HCT116 (cell line): ENCODE measurements at regions not wholly inside any gene's neighbourhood (a gene's known extent, or its start where the extent isn't known, plus 50 kb on each side); places are given as distances from the start of the nearest gene placed in this dataset.

ENCODE experiments used
- ATAC-seq: fragments of 200-7000 bp; cut with Tn5 transposase; 2 replicates; pipeline ENCODE4 v1.9.1; 2020; ENCODE audit warnings: mild to moderate bottlenecking, moderate library complexity
- BruUV-seq: library from RNA; stranded (reverse); fragments of 400-500 nt; replicated peaks from 2 replicates; lab custom pipeline; 2021; lab: Mats Ljungman, UMichigan
- CTCF ChIA-PET: fragments of 300-600 bp; sonication (Branson Sonifier 250); formaldehyde crosslinking; loops from one replicate; lab custom pipeline; 2021; ENCODE audit warnings: antibody characterized with exemption; lab: Charles Lee
- POLR2A ChIA-PET: fragments of 300-600, 350-600 bp; sonication (Branson Sonifier 250); formaldehyde crosslinking; loops from one replicate; lab custom pipeline; 2021; ENCODE audit warnings: antibody characterized with exemption; lab: Charles Lee
- RAD21 ChIA-PET, 2 experiments: fragments of 300-600 bp; sonication (Branson Sonifier 250); formaldehyde crosslinking; loops; one replicate each; lab custom pipeline; 2023; ENCODE audit warnings: low total read pairs in 2 of 2; ENCODE audit not compliant: uncharacterized antibody in 2 of 2, unreplicated experiment in 2 of 2, low non-redundant PET in 1 of 2; lab: Charles Lee
- DNase-seq: peaks from one replicate; pipeline ENCODE4 v3.0.0-alpha.2; 2010; ENCODE audit warnings: low read depth, low spot score
- H2AFZ ChIP-seq: fragments of 200-600 bp; shearing (Covaris generic), sonication (generic); 2 replicates; pipeline ENCODE4 v1.6.1; 2017; ENCODE audit warnings: low read depth, mixed run types, mixed read lengths, antibody characterized with exemption, low read length; ENCODE audit not compliant: poor library complexity, severe bottlenecking
- H3K27ac ChIP-seq: 2 replicates; pipeline ENCODE4 v1.5.1; 2012; ENCODE audit warnings: low read depth, low read length
- H3K27me3 ChIP-seq: fragments of 200-600 bp; sonication (generic); 2 replicates; pipeline ENCODE4 v1.6.1; 2016; ENCODE audit warnings: mixed run types, low read length, mixed read lengths; ENCODE audit not compliant: insufficient read depth
- H3K36me3 ChIP-seq, 2 experiments: fragments of 200-500 bp in 1 of 2; fragments of 200-600 bp in 1 of 2; sonication (Bioruptor generic) in 1 of 2; sonication (generic) in 1 of 2; 2 replicates each; pipeline versions ENCODE4 v1.5.1 to v1.6.1; 2014 to 2016; ENCODE audit warnings: low read length in 2 of 2, inconsistent platforms in 1 of 2, mixed read lengths in 1 of 2, mixed run types in 1 of 2; ENCODE audit not compliant: insufficient read depth in 2 of 2, control insufficient read depth in 1 of 2
- H3K4me1 ChIP-seq, 2 experiments: fragments of 200-600 bp in 1 of 2; sonication (generic) in 1 of 2; 2 replicates each; pipeline versions ENCODE4 v1.5.1 to v1.6.1; 2012 to 2017; ENCODE audit warnings: low read length in 2 of 2, inconsistent platforms in 1 of 2, mild to moderate bottlenecking in 1 of 2, mixed read lengths in 1 of 2, mixed run types in 1 of 2, moderate library complexity in 1 of 2; ENCODE audit not compliant: insufficient read depth in 2 of 2, control insufficient read depth in 1 of 2
- H3K4me2 ChIP-seq: fragments of 200-600 bp; sonication (generic); 2 replicates; pipeline ENCODE4 v1.6.1; 2017; ENCODE audit warnings: mixed run types, low read length, mixed read lengths
- H3K4me3 ChIP-seq, 2 experiments: fragments of 200-600 bp in 1 of 2; sonication (generic) in 1 of 2; replicated peaks in 1 of 2; 2 replicates each; pipeline ENCODE4 v1.5.1; 2011 to 2016; ENCODE audit warnings: low read length in 2 of 2, control low read depth in 1 of 2, low read depth in 1 of 2, mild to moderate bottlenecking in 1 of 2, mixed read lengths in 1 of 2, mixed run types in 1 of 2
- H3K79me2 ChIP-seq: fragments of 200-600 bp; sonication (generic); 2 replicates; pipeline ENCODE4 v1.6.1; 2017; ENCODE audit warnings: mild to moderate bottlenecking, mixed run types, low read length, moderate library complexity, mixed read lengths; ENCODE audit not compliant: insufficient read depth
- H3K9ac ChIP-seq: fragments of 200-600 bp; sonication (generic); 2 replicates; pipeline ENCODE4 v1.6.1; 2016; ENCODE audit warnings: low read length, mixed read lengths
- H3K9me2 ChIP-seq: fragments of 200-600 bp; sonication (generic), shearing (Covaris generic); 2 replicates; pipeline ENCODE4 v1.6.1; 2017; ENCODE audit warnings: mixed run types, mild to moderate bottlenecking, moderate library complexity; ENCODE audit not compliant: insufficient read depth
- H3K9me3 ChIP-seq, 2 experiments: fragments of 200-500 bp in 1 of 2; fragments of 200-600 bp in 1 of 2; sonication (Bioruptor generic) in 1 of 2; sonication (generic) in 1 of 2; 2 replicates each; pipeline ENCODE4 v1.6.1; 2014 to 2017; ENCODE audit warnings: low read length in 2 of 2, mixed read lengths in 2 of 2, inconsistent platforms in 1 of 2, low read depth in 1 of 2, mild to moderate bottlenecking in 1 of 2, mixed run types in 1 of 2, moderate library complexity in 1 of 2; ENCODE audit not compliant: control insufficient read depth in 1 of 2, insufficient read depth in 1 of 2
- H4K20me1 ChIP-seq: fragments of 200-600 bp; sonication (generic), shearing (Covaris generic); 2 replicates; pipeline ENCODE4 v1.6.1; 2017; ENCODE audit warnings: mixed run types, mild to moderate bottlenecking, moderate library complexity; ENCODE audit not compliant: insufficient read depth
- CBX3 ChIP-seq: IDR thresholded peaks from 2 replicates; pipeline ENCODE4 v1.6.1; 2012; ENCODE audit warnings: low read depth
- CEBPB ChIP-seq: IDR thresholded peaks from 2 replicates; pipeline ENCODE4 v1.6.1; 2012; ENCODE audit warnings: low read depth
- EZH2phosphoT487 ChIP-seq: fragments of 200-600 bp; IDR thresholded peaks from 2 replicates; pipeline ENCODE4 v1.6.1; 2018; ENCODE audit warnings: antibody characterized with exemption, borderline replicate concordance
- FOSL1 ChIP-seq: IDR thresholded peaks from 2 replicates; pipeline ENCODE4 v1.6.1; 2012; ENCODE audit warnings: low read depth
- JUND ChIP-seq: IDR thresholded peaks from 2 replicates; pipeline ENCODE4 v1.6.1; 2012
- MAX ChIP-seq: IDR thresholded peaks from 2 replicates; pipeline ENCODE4 v1.6.1; 2012
- POLR2A ChIP-seq: IDR thresholded peaks from 2 replicates; pipeline ENCODE4 v1.7.0; 2011; ENCODE audit warnings: borderline replicate concordance; ENCODE audit not compliant: insufficient read depth, insufficient read length; ENCODE audit errors: extremely low read depth
- RAD21 ChIP-seq: IDR thresholded peaks from 2 replicates; pipeline ENCODE4 v1.6.1; 2012; ENCODE audit warnings: low read depth, mild to moderate bottlenecking
- REST ChIP-seq: IDR thresholded peaks from 2 replicates; pipeline ENCODE4 v1.6.1; 2012; ENCODE audit warnings: low read depth
- SIN3A ChIP-seq: IDR thresholded peaks from 2 replicates; pipeline ENCODE4 v1.6.1; 2012; ENCODE audit warnings: low read depth
- ZNF274 ChIP-seq: fragments of 200-500 bp; sonication (Bioruptor generic); IDR thresholded peaks from 2 replicates; pipeline ENCODE4 v1.6.1; 2014; ENCODE audit warnings: mild to moderate bottlenecking, low read depth, low read length, inconsistent platforms
- intact Hi-C: fragments of 100-400 bp; cut with micrococcal nuclease; formaldehyde crosslinking; loops from 2 replicates; pipeline ENCODE4 v1.10.0; 2022

- no peak for TF ChIP-seq REST
- no peak for TF ChIP-seq ZNF274
- no peak for TF ChIP-seq POLR2A
- TF ChIP-seq RAD21: no peak
- TF ChIP-seq CEBPB: no peak
- TF ChIP-seq MAX: no peak
- TF ChIP-seq JUND: no peak
Measured at GRCh38 chr2:129061769-129062121, 743.1 kb upstream of the HS6ST1 start (continued).

GRCh38 chr2:129062146-129062912 is 743.7 kb upstream of the HS6ST1 start:
- TF ChIP-seq SIN3A: no peak
- TF ChIP-seq CBX3: no peak
- TF ChIP-seq FOSL1: no peak
- no peak for TF ChIP-seq EZH2phosphoT487
- TF ChIP-seq MAX: no peak
- ChIA-PET RAD21 (no interaction called here), CTCF (no interaction called here), POLR2A (no interaction called here)
- no peak for ATAC-seq
- intact Hi-C loops: no loop called here
- Histone ChIP-seq H3K27ac (no peak overlapping the region), H3K9me3 (no peaks in the 10 kb centered on the region), H3K36me3 (no peaks in the 10 kb centered on the region), H3K4me2 (no peak overlapping the region), H4K20me1 (no peaks in the 10 kb centered on the region), H3K9ac (no peak overlapping the region), H3K4me3 (no peak overlapping the region), H3K79me2 (no peaks in the 10 kb centered on the region), H3K4me1 (no peaks in the 10 kb centered on the region), H3K27me3 (peaks cover 2% of the 10 kb centered on the region), H3K9me2 (no peaks in the 10 kb centered on the region), H2AFZ (no peak overlapping the region)
- no peak for DNase-seq
- no TSS peak for BruUV-seq
